HG03460 (cell line): ENCODE measurements at regions not wholly inside any gene's neighbourhood (a gene's known extent, or its start where the extent isn't known, plus 50 kb on each side); places are given as distances from the start of the nearest gene placed in this dataset.

Experiments used
- ATAC-seq: cut with Tn5 transposase; IDR thresholded peaks from one replicate; pipeline ENCODE4 v1.9.1; 2021; ENCODE audit not compliant: unreplicated experiment

GRCh38 chr3:124089214-124089613, 97.3 kb upstream of the ROPN1 start:
- no peak for ATAC-seq

GRCh38 chr3:124091716-124092115, 99.8 kb upstream of the ROPN1 start:
- ATAC-seq, result no peak

GRCh38 chr3:124092811-124093210, 100.9 kb upstream of the ROPN1 start:
- no peak for ATAC-seq

GRCh38 chr3:124094496-124094895, 102.6 kb upstream of the ROPN1 start:
- ATAC-seq, result no peak

GRCh38 chr3:124097362-124098131, 105.6 kb upstream of the ROPN1 start:
- ATAC-seq, result no peak

GRCh38 chr3:124101643-124102042, 109.7 kb upstream of the ROPN1 start:
- no peak for ATAC-seq

- ATAC-seq, result no peak
These were observed 115.4 kb upstream of the ROPN1 start for GRCh38 chr3:124107104-124107890.

- ATAC-seq, result no peak
These were observed 116.5 kb upstream of the ROPN1 start for GRCh38 chr3:124108446-124108845.

GRCh38 chr3:124113485-124113884, 121.6 kb upstream of the ROPN1 start:
- ATAC-seq, result no peak

- ATAC-seq, result no peak
These were observed 123.4 kb upstream of the ROPN1 start for GRCh38 chr3:124115279-124115678.

- ATAC-seq, result no peak
These were observed 124.0 kb upstream of the ROPN1 start for GRCh38 chr3:124115956-124116355.

- ATAC-seq, result no peak
These were observed 125.0 kb upstream of the ROPN1 start for GRCh38 chr3:124116906-124117305.

- no peak for ATAC-seq
These were observed 125.6 kb upstream of the ROPN1 start for GRCh38 chr3:124117486-124117885.

- no peak for ATAC-seq
These were observed 126.5 kb upstream of the ROPN1 start for GRCh38 chr3:124118397-124118796.

- no peak for ATAC-seq
These were observed 127.3 kb upstream of the ROPN1 start for GRCh38 chr3:124119056-124119716.

GRCh38 chr3:124121379-124122312, 129.7 kb upstream of the ROPN1 start:
- no peak for ATAC-seq

GRCh38 chr3:124125315-124125714, 133.4 kb upstream of the ROPN1 start:
- ATAC-seq, result no peak

- ATAC-seq, result no peak
These were observed 134.6 kb upstream of the ROPN1 start for GRCh38 chr3:124126436-124127023.

GRCh38 chr3:124131158-124131557, 139.2 kb upstream of the ROPN1 start:
- ATAC-seq, result no peak

GRCh38 chr3:124131580-124131979, 139.7 kb upstream of the ROPN1 start:
- no peak for ATAC-seq
